GM18858 (cell line): ENCODE measurements at regions not wholly inside any gene's neighbourhood (a gene's known extent, or its start where the extent isn't known, plus 50 kb on each side); places are given as distances from the start of the nearest gene placed in this dataset.
"Not testable (repeated sequence)": the region's sequence is repeated elsewhere in the genome, so short reads cannot be mapped to it uniquely, and the experiment has no call there.

Source experiments
- ATAC-seq: cut with Tn5 transposase; IDR thresholded peaks from one replicate; pipeline ENCODE4 v1.9.1; 2021; ENCODE audit not compliant: unreplicated experiment

DNA sequence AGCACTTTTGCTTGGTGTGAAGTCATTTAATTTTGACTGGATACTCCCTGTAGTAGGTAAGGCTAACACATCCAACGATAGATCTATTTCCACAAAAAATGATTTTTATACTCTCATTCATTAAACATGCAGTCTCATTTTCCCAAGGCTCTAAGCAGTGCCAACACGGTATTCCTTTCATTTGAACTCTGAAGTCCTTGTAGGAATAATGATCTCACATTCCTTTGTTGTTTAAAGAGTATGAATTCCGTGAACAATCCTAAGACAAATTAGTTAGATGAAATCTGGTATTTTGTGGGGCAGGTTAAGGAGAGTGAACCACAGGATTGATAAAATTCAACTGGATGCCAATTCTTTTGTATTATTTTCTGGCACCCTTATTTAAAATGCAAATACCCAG is 66.6 kb downstream of the LACC1 start:
- no peak for ATAC-seq

DNA sequence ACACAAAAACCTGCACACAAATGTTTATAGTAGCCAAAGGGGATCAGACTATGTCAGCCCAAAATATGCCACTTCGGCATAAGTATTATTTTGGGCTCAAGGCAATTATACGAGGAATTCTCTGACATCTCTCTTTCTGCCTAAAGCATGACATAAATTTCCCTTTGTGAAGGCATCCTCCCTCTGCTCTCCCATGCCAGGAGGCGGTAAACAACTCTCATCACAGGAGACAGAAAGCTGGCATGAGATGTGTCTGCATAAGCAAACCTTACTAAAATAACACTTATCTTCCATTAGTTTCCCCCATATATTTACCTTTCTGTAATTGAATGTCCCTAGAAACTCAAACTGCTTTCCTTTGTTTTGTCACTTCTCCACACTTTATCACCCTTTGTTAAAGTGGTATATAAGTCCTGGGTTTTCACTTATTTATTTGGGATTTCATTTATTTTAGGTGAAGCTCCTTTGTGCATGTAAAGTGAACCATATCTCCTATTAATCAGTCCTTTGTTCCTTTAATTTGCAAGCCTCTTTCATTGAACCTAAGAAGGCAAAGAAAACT is 68.3 kb downstream of the LACC1 start:
- no peak for ATAC-seq

DNA sequence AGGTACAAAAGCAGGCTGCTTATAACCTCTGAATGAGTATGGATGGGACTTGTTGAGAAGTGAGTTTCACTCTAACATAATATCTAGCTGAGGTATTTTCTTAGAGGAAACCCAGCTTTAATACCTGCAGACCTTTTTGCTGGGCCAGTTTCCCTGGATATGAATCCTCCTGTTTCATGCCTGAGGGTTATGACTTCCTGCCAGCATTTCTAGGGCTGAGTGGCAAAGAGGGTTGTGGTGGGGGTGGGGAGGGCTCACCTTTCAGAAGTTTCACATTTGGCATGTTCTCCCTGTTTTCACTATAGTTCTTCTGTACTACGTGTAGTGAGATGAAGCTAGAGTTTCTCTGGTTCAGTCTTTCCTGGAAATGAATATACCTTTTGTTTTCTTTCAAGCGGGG is 73.7 kb downstream of the LACC1 start:
- ATAC-seq = no peak

DNA sequence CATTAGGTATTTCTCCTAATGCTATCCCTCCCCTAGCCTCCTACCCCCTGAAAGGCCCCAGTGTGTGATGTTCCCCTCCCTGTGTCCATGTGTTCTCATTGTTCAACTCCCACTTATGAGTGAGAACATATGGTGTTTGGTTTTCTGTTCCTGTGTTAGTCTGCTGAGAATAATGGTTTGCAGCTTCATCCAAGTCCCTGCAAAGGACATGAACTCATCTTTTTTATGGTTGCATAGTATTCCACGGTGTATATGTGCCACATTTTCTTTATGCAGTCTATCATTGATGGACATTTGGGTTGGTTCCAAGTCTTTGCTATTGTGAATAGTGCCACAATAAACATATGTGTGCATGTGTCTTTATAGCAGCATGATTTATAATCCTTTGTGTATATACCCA is 77.3 kb downstream of the LACC1 start:
- ATAC-seq = not testable (repeated sequence)

DNA sequence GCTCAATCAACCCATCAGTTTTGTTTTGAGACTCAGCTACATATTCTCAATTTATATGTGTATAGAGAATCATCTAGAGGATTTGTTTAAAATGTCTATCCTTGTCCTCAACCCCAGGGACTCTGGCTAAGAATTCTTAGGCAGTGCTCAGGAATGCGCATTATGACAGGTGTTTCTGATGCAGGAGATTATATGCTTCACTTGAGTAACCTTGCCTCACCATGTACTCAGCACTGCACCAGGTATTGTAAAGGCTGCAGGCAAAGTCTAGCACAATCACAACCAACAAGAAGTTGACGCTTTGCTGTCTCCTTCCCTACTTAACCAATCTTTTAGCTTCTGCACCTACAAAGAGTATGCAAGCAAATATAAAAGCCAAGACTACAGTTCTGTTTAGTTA is 79.6 kb downstream of the LACC1 start:
- ATAC-seq = no peak

DNA sequence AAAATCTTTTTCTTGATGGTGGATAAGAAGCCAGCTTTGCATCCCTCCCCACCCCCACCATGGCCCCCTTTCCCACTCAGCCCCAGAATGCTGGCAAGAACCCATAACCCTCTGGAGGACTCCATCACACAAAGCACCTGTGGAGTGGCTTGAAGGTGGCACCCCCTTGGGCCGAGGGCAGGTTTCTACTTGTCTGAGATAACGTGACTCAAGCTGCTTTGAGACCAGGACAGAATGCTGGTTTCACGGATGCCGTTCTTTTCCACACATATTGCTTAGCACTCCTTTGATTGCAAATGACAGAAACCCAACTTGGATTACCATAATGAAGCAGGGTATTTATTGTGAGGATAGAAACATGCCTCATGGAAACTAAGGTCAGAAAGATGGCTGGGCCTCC is 82.2 kb downstream of the LACC1 start:
- ATAC-seq = no peak

DNA sequence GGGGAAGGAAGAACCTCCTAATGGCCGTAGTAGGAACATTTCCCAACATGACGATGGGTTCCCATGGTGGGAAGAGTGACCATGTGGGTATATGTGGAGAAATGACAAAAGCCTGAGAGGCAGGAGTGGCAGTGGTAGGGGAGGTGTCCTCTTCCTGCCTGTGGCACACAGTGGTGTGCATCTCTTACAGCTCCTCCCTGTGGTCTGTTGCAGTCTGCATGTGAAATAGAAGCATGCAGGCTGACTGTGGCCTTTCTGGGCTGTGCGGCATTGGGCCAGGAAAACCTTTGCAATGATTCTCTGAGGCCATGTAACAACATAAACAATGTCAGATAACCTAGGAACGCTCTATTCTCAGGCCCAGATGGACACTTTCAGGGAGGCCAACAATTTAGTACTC is 84.0 kb downstream of the LACC1 start:
- no peak for ATAC-seq

DNA sequence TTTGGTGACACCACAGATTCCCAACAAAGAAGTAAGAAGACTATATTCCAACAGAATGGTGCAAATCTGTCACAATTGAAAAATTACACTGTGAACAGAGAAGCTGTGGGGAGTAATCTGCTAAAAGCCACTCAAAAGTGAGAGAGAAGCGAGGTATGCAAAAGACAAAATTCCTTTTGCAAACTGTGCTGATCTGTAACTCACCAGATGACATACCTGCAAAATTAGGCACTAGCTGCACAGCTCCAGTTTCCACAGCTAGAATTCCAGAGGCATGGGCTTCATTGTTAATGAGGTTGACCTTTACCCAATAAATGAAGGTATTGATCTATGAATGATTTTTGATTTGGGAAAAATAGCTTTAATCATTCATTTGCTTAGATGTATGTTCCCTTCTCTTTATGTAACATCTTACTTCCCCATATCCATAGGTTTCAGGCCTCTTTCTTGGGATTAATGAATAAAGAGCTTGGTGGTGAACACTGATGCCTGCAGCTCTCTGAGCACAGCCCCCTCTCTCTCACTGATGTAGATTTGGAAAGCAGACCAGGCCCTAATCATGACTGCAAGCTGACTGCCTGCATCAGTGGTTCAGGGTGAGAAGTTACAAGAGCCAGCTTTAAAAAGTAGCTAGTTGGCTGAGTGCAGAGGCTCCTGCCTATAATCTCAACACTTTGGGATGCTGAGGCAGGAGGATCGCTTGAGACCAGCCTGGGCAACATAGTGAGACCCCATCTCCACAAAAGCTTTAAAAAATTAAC is 85.2 kb downstream of the LACC1 start:
- ATAC-seq = no peak

DNA sequence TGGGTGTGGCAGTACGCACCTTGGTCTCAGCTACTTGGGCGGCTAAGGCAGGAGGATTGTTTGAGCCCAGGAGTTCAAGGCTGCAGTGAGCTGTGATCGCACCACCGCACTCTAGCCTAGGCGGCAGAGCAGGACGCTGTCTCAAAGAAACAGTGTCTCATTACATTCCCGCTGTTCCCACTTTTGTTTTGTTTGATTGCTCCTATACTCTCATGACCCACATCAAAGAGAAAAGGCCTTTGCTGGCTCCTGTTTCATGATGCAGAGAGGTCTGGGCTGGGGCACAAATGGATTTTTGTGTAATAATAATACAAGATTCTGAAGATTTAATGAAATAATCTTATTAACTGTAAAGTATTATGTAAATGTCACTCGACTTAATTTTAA is 85.7 kb downstream of the LACC1 start:
- ATAC-seq = no peak

DNA sequence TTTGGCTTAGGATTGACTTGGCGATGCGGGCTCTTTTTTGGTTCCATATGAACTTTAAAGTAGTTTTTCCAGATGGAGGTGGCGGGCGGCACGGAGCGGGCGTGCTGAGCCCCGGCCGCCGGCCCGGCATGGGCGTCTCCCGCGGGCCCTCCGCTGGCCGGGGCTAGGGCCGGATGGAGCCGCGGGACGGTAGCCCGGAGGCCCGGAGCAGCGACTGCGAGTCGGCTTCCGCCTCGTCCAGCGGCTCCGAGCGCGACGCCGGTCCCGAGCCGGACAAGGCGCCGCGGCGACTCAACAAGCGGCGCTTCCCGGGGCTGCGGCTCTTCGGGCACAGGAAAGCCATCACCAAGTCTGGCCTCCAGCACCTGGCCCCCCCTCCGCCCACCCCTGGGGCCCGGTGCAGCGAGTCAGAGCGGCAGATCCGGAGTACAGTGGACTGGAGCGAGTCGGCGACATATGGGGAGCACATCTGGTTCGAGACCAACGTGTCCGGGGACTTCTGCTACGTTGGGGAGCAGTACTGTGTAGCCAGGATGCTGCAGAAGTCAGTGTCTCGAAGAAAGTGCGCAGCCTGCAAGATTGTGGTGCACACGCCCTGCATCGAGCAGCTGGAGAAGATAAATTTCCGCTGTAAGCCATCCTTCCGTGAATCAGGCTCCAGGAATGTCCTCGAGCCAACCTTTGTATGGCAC is 88.7 kb downstream of the LACC1 start:
- not testable (repeated sequence) for ATAC-seq

DNA sequence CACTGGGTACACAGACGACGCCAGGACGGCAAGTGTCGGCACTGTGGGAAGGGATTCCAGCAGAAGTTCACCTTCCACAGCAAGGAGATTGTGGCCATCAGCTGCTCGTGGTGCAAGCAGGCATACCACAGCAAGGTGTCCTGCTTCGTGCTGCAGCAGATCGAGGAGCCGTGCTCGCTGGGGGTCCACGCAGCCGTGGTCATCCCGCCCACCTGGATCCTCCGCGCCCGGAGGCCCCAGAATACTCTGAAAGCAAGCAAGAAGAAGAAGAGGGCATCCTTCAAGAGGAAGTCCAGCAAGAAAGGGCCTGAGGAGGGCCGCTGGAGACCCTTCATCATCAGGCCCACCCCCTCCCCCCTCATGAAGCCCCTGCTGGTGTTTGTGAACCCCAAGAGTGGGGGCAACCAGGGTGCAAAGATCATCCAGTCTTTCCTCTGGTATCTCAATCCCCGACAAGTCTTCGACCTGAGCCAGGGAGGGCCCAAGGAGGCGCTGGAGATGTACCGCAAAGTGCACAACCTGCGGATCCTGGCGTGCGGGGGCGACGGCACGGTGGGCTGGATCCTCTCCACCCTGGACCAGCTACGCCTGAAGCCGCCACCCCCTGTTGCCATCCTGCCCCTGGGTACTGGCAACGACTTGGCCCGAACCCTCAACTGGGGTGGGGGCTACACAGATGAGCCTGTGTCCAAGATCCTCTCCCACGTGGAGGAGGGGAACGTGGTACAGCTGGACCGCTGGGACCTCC is 89.4 kb downstream of the LACC1 start:
- ATAC-seq = not testable (repeated sequence)

DNA sequence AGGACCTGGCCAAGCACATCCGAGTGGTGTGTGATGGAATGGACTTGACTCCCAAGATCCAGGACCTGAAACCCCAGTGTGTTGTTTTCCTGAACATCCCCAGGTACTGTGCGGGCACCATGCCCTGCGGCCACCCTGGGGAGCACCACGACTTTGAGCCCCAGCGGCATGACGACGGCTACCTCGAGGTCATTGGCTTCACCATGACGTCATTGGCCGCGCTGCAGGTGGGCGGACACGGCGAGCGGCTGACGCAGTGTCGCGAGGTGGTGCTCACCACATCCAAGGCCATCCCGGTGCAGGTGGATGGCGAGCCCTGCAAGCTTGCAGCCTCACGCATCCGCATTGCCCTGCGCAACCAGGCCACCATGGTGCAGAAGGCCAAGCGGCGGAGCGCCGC is 90.2 kb downstream of the LACC1 start:
- ATAC-seq = not testable (repeated sequence)

DNA sequence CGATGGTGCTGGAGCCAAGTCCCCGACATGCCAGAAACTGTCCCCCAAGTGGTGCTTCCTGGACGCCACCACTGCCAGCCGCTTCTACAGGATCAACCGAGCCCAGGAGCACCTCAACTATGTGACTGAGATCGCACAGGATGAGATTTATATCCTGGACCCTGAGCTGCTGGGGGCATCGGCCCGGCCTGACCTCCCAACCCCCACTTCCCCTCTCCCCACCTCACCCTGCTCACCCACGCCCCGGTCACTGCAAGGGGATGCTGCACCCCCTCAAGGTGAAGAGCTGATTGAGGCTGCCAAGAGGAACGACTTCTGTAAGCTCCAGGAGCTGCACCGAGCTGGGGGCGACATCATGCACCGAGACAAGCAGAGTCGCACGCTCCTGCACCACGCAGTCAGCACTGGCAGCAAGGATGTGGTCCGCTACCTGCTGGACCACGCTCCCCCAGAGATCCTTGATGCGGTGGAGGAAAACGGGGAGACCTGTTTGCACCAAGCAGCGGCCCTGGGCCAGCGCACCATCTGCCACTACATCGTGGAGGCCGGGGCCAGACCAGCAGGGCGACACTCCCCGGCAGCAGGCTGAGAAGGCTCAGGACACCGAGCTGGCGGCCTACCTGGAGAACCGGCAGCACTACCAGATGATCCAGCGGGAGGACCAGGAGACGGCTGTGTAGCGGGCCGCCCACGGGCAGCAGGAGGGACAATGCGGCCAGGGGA is 91.0 kb downstream of the LACC1 start:
- ATAC-seq = not testable (repeated sequence)

DNA sequence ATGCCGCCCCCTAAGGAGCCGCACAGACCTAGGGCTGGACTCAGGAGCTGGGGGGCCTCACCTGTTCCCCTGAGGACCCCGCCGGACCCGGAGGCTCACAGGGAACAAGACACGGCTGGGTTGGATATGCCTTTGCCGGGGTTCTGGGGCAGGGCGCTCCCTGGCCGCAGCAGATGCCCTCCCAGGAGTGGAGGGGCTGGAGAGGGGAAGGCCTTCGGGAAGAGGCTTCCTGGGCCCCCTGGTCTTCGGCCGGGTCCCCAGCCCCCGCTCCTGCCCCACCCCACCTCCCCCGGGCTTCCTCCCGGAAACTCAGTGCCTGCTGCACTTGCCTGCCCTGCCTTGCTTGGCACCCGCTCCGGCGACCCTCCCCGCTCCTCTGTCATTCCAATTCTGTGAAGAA is 91.6 kb downstream of the LACC1 start:
- not testable (repeated sequence) for ATAC-seq

DNA sequence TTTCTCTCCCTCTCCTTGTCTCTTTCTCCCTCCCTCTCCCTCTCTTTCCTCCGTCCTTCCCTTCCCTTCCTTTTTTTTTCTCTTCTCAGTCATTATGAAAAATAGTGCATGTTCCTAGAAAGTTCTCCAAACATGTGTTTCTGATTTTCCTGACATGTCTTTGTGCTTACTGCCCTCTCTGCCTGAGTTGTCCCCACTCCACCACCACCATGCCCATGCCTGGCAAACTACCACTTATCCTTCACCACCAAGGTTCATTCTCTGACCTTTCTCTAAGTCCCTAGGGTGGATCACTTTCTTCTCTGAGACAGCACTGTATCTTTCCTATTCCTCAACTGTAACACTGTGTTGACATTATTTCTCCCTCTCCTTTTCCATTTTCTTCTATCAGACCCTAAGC is 98.2 kb downstream of the LACC1 start:
- no peak for ATAC-seq

DNA sequence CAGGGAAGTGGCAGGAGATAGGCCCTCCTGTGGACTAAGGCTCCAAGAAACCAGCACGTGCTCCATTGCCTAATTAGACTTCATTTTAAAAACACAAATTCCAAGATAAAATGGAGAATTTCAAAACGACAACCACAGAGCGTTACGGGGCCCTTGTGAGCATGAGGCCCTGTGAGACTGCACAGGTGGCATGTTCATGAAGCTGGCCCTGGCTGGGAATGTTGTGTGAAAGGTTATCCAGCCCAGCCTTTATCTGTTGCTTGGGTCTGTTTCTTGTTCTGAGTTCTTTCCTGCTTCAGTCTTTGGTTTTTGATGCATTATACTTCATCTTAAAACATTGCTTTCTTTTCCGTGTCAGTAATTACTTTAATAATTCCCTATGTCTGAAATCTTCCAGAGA is 99.0 kb downstream of the LACC1 start:
- no peak for ATAC-seq

DNA sequence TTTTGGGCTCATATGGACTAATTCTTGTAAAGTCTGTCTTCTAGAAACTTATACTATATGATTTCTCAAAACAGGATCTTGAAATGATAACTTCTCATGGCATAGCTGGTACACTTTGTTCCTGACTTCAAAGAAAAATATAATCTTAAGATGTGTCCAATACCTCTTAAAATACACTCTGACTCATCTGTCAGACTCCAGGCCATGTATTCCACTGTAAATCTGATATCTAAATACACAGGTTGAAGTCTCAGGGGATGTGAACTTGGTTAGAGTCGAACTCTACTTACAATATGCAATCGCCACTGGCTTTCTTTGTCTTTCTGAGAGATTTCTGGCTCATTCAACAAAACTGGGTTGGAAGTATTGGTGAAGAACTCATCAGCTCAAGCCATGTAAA is 99.8 kb downstream of the LACC1 start:
- ATAC-seq = no peak

DNA sequence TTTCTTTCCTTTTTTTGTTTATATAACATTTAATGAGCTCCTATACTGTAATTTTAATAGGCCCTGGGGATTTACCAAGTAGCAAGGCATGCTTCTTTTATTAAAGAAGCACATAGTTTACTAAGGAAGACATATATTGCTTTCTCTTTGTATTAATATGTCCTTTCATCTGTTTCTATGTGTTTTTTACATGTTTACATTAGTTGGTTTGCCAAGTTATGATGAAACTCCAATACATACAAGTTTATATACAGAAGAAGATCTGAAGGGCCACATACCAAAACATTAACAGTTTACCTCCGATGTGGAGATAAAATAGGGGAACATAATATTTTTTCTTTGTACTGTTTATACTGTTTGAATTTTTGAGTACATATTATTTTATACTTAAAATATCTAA is 100.9 kb downstream of the LACC1 start:
- ATAC-seq = no peak

DNA sequence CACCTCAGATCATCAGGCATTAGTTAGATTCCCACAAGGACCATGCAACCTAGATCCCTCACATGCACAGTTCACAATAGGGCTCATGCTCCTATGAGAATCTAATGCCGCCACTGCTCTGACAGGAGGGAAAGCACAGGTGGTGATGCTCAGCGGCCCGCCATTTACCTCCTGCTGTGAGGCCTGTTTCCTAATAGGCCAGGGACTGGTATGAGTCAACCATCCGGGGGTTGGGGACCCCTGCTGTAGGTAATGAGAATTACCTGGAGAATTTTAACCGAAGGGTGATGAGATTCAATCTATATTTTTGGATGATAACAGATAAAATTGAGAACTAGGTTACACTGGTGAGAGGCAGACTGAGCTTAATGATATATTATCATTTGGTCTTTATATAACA is 101.4 kb downstream of the LACC1 start:
- ATAC-seq = no peak

DNA sequence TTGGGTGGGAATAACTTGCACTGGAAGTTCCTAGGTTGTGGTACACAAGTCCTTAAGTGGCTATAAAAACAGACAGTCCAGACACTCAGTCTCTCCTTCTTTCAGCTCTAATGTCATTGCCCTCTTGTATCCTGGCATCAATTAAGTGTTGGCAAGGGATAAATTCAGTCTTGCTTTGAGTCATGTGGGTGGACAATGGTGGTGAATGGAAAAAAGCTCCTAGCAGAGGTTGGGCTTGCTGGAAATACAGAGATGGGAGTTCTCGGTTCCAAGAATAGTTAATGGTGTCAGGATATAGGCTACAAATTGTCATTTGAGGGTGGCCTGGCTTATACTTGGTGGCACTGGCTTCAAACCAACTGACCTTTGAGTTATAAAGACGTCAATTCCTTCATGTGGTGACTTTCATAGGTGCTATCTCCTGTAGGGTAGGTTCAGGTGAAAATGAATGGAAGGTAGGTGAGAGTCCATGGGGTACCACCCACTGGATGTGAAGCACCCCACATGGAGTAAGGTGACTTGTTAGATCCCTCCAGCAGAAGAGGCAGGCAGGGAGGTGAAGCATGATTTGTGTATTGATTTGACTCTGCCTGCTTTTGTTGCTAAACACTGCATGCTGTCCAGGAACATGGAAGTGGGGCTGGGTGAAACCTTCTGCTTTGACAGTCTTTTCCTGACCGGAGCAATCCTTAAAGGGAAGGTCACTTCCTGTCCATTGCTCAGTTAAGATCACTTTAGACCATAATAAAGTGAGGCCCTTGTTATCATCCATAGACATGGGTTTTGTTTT is 102.0 kb downstream of the LACC1 start:
- ATAC-seq = no peak
